Pancreas (tissue), 10 donors: ENCODE measurements at regions not wholly inside any gene's neighbourhood (a gene's known extent, or its start where the extent isn't known, plus 50 kb on each side); places are given as distances from the start of the nearest gene placed in this dataset.
"Not testable (repeated sequence)": the region's sequence is repeated elsewhere in the genome, so short reads cannot be mapped to it uniquely, and the experiment has no call there.

Source experiments
- ATAC-seq, 4 donors: fragments of 200-7000 bp; cut with Tn5 transposase; one replicate each; pipeline versions ENCODE4 v1.8.0 to v1.9.1; 2020; ENCODE audit warnings: mild to moderate bottlenecking in 4 of 4, moderate library complexity in 4 of 4
- DNase-seq, 6 donors: peaks; one replicate each; pipeline ENCODE4 v3.0.0-alpha.2; 2020
- FAIRE-seq: peaks from 2 replicates; lab custom pipeline; 2012; peaks lifted over from hg19 to GRCh38; lab: Jason Lieb, UNC
- H3K27ac ChIP-seq, 4 donors: fragments of 200-600 bp; sonication (generic); 1 replicate in 3 of 4; 2 replicates in 1 of 4; pipeline versions ENCODE4 v1.5.0 to v1.8.0; 2020
- H3K27me3 ChIP-seq, 4 donors: fragments of 200-600 bp; one replicate each; pipeline ENCODE4 v1.8.0; 2021
- H3K36me3 ChIP-seq, 3 donors: fragments of 200-600 bp; sonication (generic) in 1 of 3; one replicate each; pipeline versions ENCODE4 v1.5.0 to v1.8.0; 2020 to 2021
- H3K4me1 ChIP-seq, 3 donors: fragments of 200-600 bp; one replicate each; pipeline ENCODE4 v1.8.0; 2021
- H3K4me3 ChIP-seq, 4 donors: fragments of 200-600 bp; sonication (generic) in 2 of 4; one replicate each; pipeline versions ENCODE4 v1.5.0 to v1.8.0; 2020 to 2021
- H3K9me3 ChIP-seq, 4 donors: fragments of 200-600 bp; one replicate each; pipeline ENCODE4 v1.8.0; 2021
- WGBS, 2 donors: extraction: QIAGEN DNeasy Blood & Tissue Kit; methylation state at CpG; one replicate each; pipeline ENCODE4 v1.1.7; 2013; 5-methylcytosine and 5-hydroxymethylcytosine counted together
- intact Hi-C, 3 donors: fragments of 100-400 bp; cut with DNase I; formaldehyde crosslinking; loops; one replicate each; pipeline versions ENCODE4 v1.11.1 to v1.14.2; 2022
- TF ChIP-seq, protein P1 (sequence below), 4 donors: fragments of 200-600 bp; sonication (generic) in 3 of 4; IDR thresholded peaks; one replicate each; pipeline versions ENCODE4 v1.5.0 to v1.8.0; 2021; ENCODE audit warnings: antibody characterized with exemption in 4 of 4
- donor health status: healthy with polysubstance abuse.
- donor health status: DM: no; HTN: no; CAD: no; lungs with moderate emphysema.
- donor health status: DM: no; HTN: no; CAD: no.
- donor health status: control.
- donor health status: control.
- donor health status: Bipolar disorder and iron deficiency.
- donor health status: DM: yes; HTN: yes; CAD: no.
- donor health status: DM: no; HTN: no; CAD: no.
- donor health status: DM: no; HTN: no; CAD: no.
- donor health status: DM: yes; HTN: yes; CAD: no.

DNA sequence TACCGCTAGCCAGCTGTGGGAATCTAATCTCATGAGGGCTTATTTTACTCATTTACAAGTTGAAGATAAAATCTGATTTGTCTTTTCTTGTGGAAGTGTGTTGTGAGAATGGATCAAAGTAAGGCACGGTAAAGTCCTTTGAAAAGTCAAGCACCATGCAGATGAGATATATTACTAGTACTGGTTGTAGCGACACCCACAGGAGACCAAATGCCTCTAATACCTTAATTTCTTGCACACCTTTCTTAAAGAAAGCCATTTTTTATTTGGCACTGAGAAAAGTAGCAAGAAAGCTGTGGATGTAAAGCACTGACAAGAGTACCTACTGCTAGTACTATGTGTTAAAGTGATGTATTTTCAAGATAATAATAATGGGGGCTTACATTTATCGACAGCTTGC is 191.0 kb upstream of the MMS22L start:
- Histone ChIP-seq H3K27ac (no peak overlapping the region), H3K4me3 (no peak overlapping the region), H3K9me3 (no peaks in the 10 kb centered on the region), H3K4me1 (no peaks in the 10 kb centered on the region), H3K27me3 (no peaks in the 10 kb centered on the region), H3K36me3 (no peaks in the 10 kb centered on the region)
- ATAC-seq (no peak), DNase-seq (no peak), FAIRE-seq (no peak)
- TF ChIP-seq, protein P1, sequence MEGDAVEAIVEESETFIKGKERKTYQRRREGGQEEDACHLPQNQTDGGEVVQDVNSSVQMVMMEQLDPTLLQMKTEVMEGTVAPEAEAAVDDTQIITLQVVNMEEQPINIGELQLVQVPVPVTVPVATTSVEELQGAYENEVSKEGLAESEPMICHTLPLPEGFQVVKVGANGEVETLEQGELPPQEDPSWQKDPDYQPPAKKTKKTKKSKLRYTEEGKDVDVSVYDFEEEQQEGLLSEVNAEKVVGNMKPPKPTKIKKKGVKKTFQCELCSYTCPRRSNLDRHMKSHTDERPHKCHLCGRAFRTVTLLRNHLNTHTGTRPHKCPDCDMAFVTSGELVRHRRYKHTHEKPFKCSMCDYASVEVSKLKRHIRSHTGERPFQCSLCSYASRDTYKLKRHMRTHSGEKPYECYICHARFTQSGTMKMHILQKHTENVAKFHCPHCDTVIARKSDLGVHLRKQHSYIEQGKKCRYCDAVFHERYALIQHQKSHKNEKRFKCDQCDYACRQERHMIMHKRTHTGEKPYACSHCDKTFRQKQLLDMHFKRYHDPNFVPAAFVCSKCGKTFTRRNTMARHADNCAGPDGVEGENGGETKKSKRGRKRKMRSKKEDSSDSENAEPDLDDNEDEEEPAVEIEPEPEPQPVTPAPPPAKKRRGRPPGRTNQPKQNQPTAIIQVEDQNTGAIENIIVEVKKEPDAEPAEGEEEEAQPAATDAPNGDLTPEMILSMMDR (IDR thresholded peaks at IDR 0.05), result no peak
- intact Hi-C loops, result no loop called here
- 64 to 71% methylated on average over 4 of the region's 4 CpGs for WGBS, 2 donors

DNA sequence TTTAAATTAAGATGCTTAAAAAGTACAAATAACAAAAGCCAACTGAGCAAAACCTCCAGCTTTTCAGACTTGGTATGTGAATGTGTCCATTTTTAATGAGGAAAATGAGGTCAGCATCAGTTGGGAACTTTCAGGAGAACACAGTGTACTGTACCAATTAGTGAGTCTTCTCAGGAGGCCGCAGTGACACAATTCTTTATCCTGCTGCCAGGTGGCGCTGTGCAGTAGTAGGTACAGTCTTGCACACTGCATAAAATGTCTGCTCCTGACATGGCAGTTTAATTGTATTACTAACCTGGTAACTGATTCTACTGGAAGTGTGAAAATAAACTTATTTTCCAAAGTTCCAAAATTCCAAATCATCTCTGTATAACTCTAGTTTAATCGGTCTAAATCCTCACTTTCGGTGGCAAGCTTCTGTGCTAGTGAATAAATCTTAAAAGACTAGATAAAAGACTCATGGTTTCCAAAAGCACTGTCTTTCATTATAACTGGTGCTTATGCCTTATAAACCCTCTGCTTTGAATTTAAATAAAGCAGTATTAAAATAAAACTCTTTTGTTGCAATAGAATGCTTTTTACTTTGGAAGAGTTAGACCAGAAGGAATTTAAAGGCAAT is 214.8 kb upstream of the MMS22L start:
- TF ChIP-seq, protein P1 (IDR thresholded peaks at IDR 0.05), result peak; percentile 49 to 77 (median 69)
- Histone ChIP-seq H3K27me3 (peaks cover 0 to 5% (median 0%) of the 10 kb centered on the region in 4 donors), H3K4me1 (no peaks in the 10 kb centered on the region), H3K36me3 (no peaks in the 10 kb centered on the region), H3K4me3 (no peak overlapping the region), H3K9me3 (no peaks in the 10 kb centered on the region), H3K27ac (no peak overlapping the region)
- peak; percentile 57 for FAIRE-seq
- 30 to 31% methylated on average over 4 of the region's 4 CpGs for WGBS, 2 donors
- intact Hi-C loops, result loop anchor here in 1 of 3 donors (10.0 kb wide), 2 partner anchors 1347 to 1617 kb away; no protein-coding TSS in a partner anchor
- peak; percentile 80 to 98 (median 96) for ATAC-seq
- DNase-seq, result peak; percentile 31 to 72 (median 54)

DNA sequence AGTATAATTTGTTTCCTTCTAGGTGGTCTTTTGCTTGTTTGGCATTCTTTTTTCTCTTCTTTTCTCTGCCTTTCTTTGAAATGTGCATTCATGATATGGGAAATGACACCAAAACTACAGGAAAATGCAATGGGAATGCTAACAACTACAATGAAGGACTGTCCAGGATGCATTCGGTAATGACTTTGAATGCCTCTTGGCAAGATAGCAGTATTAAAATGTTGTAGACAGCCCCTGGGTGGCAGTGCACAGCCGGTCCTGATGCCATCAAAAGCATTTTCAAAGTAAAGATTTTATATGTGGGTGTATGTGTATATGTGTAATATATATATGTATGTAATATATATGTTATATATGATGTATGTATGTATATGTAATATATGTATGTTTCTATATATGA is 218.8 kb upstream of the MMS22L start:
- WGBS, 2 donors, result 43 to 44% methylated on average over 2 of the region's 2 CpGs

DNA sequence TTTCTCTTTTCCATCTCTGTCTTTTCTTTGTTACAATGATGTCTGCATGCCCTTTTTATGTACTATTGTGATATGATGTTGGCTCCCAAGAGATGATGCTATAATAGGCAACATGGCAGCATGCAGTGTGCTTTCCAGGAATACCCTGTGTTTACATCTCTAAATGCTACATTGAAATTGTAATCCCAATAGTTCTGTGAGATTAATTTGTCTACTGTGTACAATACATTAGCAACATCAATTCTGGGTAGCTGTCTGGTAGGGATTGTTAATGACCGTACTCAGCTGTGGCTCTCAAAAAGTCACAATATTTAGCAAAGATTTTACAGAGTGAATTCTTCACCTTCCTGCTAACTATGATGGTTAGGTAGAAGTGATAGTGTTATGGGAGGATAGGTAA is 225.6 kb upstream of the MMS22L start:
- Histone ChIP-seq H3K27ac (no peak overlapping the region), H3K27me3 (no peaks in the 10 kb centered on the region), H3K4me1 (no peaks in the 10 kb centered on the region), H3K9me3 (no peaks in the 10 kb centered on the region), H3K4me3 (no peak overlapping the region), H3K36me3 (no peaks in the 10 kb centered on the region)
- FAIRE-seq (no peak), DNase-seq (no peak), ATAC-seq (no peak)
- 73 to 74% methylated on average over 1 of the region's 1 CpG for WGBS, 2 donors
- TF ChIP-seq, protein P1 (IDR thresholded peaks at IDR 0.05), result no peak
- intact Hi-C loops, result loop anchor here in 1 of 3 donors (10.0 kb wide), 1 partner anchor 1336 kb away; no protein-coding TSS in a partner anchor

More for the DNA sequence above, 218.8 kb upstream of the MMS22L start:
- FAIRE-seq (no peak), DNase-seq (no peak), ATAC-seq (no peak)
- Histone ChIP-seq H3K4me1 (no peaks in the 10 kb centered on the region), H3K27me3 (peaks cover 0 to 5% (median 0%) of the 10 kb centered on the region in 4 donors), H3K36me3 (no peaks in the 10 kb centered on the region), H3K9me3 (no peaks in the 10 kb centered on the region), H3K27ac (no peak overlapping the region), H3K4me3 (no peak overlapping the region)
- TF ChIP-seq, protein P1 (IDR thresholded peaks at IDR 0.05), result no peak
- intact Hi-C loops, result loop anchor here in 1 of 3 donors (10.0 kb wide), 1 partner anchor 1343 kb away; no protein-coding TSS in a partner anchor

DNA sequence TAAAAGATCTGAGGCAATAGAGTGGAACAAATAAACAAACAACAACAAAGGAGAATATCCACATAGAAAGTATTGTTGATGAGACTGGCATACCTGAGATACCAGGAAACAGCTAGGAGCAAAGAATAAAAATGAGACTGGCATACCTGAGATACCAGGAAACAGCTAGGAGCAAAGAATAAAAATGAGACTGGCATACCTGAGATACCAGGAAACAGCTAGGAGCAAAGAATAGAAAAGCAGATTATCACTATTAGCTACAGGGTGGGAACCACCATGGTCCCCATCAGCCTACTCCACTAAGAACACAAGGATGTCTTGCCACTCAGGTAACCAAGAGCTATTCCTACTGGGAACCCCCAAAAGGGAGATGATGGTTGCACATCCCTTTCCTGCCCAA is 230.2 kb upstream of the MMS22L start:
- H3K27me3 ChIP-seq, H3K27ac ChIP-seq, H3K9me3 ChIP-seq, ATAC-seq, H3K4me1 ChIP-seq, intact Hi-C loops, DNase-seq, FAIRE-seq, H3K4me3 ChIP-seq, H3K36me3 ChIP-seq: not testable (repeated sequence)
